Spleen (tissue), 7 donors: ENCODE measurements at regions not wholly inside any gene's neighbourhood (a gene's known extent, or its start where the extent isn't known, plus 50 kb on each side); places are given as distances from the start of the nearest gene placed in this dataset.

ENCODE experiments used
- CTCF ChIP-seq, 11 experiments: fragments of 200-600 bp in 7 of 11; fragments of 450-650 bp in 4 of 11; sonication (generic) in 4 of 11; IDR thresholded peaks in 8 of 11; conservative IDR thresholded peaks in 3 of 11; 1 replicate in 7 of 11; 2 replicates in 4 of 11; pipeline versions ENCODE4 v1.4.0 to v1.8.0; 2016 to 2021; ENCODE audit warnings: antibody characterized with exemption in 11 of 11, inconsistent platforms in 4 of 11, mild to moderate bottlenecking in 1 of 11
- POLR2A ChIP-seq, 3 donors: fragments of 450-650 bp; IDR thresholded peaks; one replicate each; pipeline ENCODE4 v1.5.1; 2017; ENCODE audit warnings: antibody characterized with exemption in 3 of 3, mild to moderate bottlenecking in 1 of 3
- POLR2AphosphoS5 ChIP-seq, 3 donors: sonication (generic); formaldehyde crosslinking; IDR thresholded peaks; one replicate each; pipeline ENCODE4 v1.5.1; 2017; ENCODE audit warnings: antibody characterized with exemption in 3 of 3
- donor health status: DM: no; HTN: no; CAD: no; lungs with moderate emphysema.
- donor health status: DM: no; HTN: no; CAD: no.
- donor health status: DM: no; HTN: no; CAD: no.

- TF ChIP-seq POLR2AphosphoS5 (IDR thresholded peaks at IDR 0.05): no peak
- no peak for TF ChIP-seq CTCF (IDR thresholded peaks at IDR 0.05 in 8 of 11, conservative IDR thresholded peaks at IDR 0.05 in 3 of 11)
- no peak for TF ChIP-seq POLR2A (IDR thresholded peaks at IDR 0.05)
Observed at GRCh38 chr9:79163544-79163943, 408.2 kb upstream of the TLE4 start.
